Muscle of leg (tissue), 3 donors: ENCODE measurements at regions not wholly inside any gene's neighbourhood (a gene's known extent, or its start where the extent isn't known, plus 50 kb on each side); places are given as distances from the start of the nearest gene placed in this dataset.
"Not testable (repeated sequence)": the region's sequence is repeated elsewhere in the genome, so short reads cannot be mapped to it uniquely, and the experiment has no call there.

Experiments
- DNase-seq: peaks from one replicate; pipeline ENCODE4 v3.0.0; 2013
- H3K27ac ChIP-seq: one replicate; pipeline ENCODE4 v1.5.1; 2013; ENCODE audit warnings: mild to moderate bottlenecking, low read length, control low read depth
- H3K27me3 ChIP-seq: one replicate; pipeline ENCODE4 v1.6.1; 2013; ENCODE audit warnings: low read length; ENCODE audit not compliant: control insufficient read depth, insufficient read depth
- H3K36me3 ChIP-seq: one replicate; pipeline ENCODE4 v1.6.1; 2013; ENCODE audit warnings: low read length; ENCODE audit not compliant: control insufficient read depth, insufficient read depth
- H3K4me1 ChIP-seq: one replicate; pipeline ENCODE4 v1.6.1; 2013; ENCODE audit warnings: low read length; ENCODE audit not compliant: control insufficient read depth, insufficient read depth
- H3K4me3 ChIP-seq: one replicate; pipeline ENCODE4 v1.5.1; 2013; ENCODE audit warnings: low read length, control low read depth
- H3K9me3 ChIP-seq: replicated peaks from 2 replicates; pipeline ENCODE4 v1.6.1; 2013; ENCODE audit warnings: low read depth, low read length; ENCODE audit not compliant: control insufficient read depth
- WGBS: methylation state at CpG from one replicate; pipeline ENCODE4 v1.1.5; 2013; ENCODE audit warnings: missing lambda C conversion rate; ENCODE audit not compliant: insufficient coverage; 5-methylcytosine and 5-hydroxymethylcytosine counted together

- DNase-seq = no peak
- Histone ChIP-seq H3K36me3 (no peaks in the 10 kb centered on the region), H3K27ac (no peak overlapping the region), H3K27me3 (no peaks in the 10 kb centered on the region), H3K4me3 (no peak overlapping the region), H3K4me1 (no peaks in the 10 kb centered on the region), H3K9me3 (no peaks in the 10 kb centered on the region)
These were observed 194.0 kb downstream of the FAM181B start for GRCh38 chr11:82539669-82540068.

DNA sequence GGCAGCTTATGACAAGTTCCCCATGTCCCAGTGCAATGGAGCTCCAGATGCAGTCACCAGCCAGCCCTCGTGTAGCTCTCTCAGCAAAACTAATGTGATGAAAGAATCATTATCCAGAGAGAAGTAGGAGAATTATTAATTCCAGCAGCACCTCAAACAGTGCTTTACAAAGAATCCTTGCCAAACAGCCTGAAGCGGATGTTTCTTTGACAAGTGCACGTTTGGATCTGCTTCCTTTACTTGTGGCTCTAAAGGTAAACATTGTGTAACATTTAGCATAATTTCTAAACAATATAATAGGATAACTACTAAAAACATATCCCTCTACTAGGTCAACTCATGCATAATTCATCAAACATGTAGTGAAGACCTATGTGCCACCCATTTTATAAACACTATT, 197.0 kb downstream of the FAM181B start:
- H3K9me3 ChIP-seq = no peaks in the 10 kb centered on the region
- H3K27me3 ChIP-seq = no peaks in the 10 kb centered on the region
- no peak for DNase-seq
- H3K27ac ChIP-seq = no peak overlapping the region
- no CpG with 5 or more reads among the region's 3 CpGs for WGBS
- H3K4me3 ChIP-seq = no peak overlapping the region
- no peaks in the 10 kb centered on the region for H3K36me3 ChIP-seq
- no peaks in the 10 kb centered on the region for H3K4me1 ChIP-seq

- H3K27me3 ChIP-seq = no peaks in the 10 kb centered on the region
- H3K4me3 ChIP-seq = no peak overlapping the region
- no peaks in the 10 kb centered on the region for H3K4me1 ChIP-seq
- no peaks in the 10 kb centered on the region for H3K9me3 ChIP-seq
- H3K36me3 ChIP-seq = no peaks in the 10 kb centered on the region
- DNase-seq = no peak
- no peak overlapping the region for H3K27ac ChIP-seq
- WGBS = no CpG with 5 or more reads among the region's 7 CpGs
These were observed 199.9 kb downstream of the FAM181B start for GRCh38 chr11:82533628-82534327.

DNA sequence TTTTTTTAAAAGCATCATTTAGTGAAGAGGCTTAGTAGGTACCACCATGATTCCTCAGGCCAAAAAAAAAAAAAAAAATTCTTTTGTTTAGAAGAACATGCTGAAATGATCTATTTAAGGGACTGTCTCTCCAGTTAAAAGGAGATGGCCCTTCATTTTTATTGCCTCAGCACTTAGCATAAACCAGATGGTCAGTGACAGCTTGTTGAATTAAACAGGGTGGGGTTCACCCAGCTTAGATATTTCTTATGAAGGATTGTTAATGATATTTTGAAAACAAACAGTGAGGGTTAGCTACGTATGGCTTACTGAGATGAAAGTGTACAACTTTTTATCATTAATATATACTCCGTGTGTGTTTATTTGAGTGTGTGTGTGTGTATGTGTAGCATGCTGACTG, 203.7 kb downstream of the FAM181B start:
- no peak overlapping the region for H3K4me3 ChIP-seq
- no peak overlapping the region for H3K27ac ChIP-seq
- no peaks in the 10 kb centered on the region for H3K27me3 ChIP-seq
- H3K9me3 ChIP-seq = no peaks in the 10 kb centered on the region
- no CpG with 5 or more reads among the region's 2 CpGs for WGBS
- H3K4me1 ChIP-seq = no peaks in the 10 kb centered on the region
- no peaks in the 10 kb centered on the region for H3K36me3 ChIP-seq
- DNase-seq = no peak

DNA sequence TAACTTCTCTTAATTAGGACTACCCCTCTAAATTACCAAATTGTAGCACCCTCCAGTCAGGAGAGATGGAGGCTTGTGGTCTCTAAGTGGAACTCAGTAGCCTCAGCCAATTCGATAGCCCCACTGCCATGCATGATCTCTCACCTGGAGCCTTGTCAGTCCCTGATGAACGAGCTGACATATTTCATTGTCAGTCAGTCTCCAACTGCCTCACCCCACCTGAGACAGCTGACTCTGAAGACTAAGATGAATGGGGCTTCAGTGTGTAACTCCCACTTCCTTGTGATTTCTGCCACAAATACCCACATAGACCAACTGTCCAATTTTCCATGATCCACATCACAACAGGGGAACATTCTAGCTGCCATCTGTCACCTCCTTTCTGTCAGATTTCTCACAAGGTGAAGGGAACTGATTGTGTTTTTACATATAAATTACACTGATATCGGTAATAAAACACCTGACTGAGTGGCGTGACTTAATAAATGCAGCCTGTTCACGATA, 206.5 kb downstream of the FAM181B start:
- 68% methylated on average over 2 of the region's 5 CpGs for WGBS
- DNase-seq = no peak
- Histone ChIP-seq H3K4me3 (no peak overlapping the region), H3K27ac (no peak overlapping the region), H3K4me1 (no peaks in the 10 kb centered on the region), H3K27me3 (no peaks in the 10 kb centered on the region), H3K36me3 (no peaks in the 10 kb centered on the region), H3K9me3 (no peaks in the 10 kb centered on the region)

GRCh38 chr11:82523141-82523540, 210.5 kb downstream of the FAM181B start:
- no peak for DNase-seq
- H3K27ac ChIP-seq = no peak overlapping the region
- no peaks in the 10 kb centered on the region for H3K27me3 ChIP-seq
- no peaks in the 10 kb centered on the region for H3K9me3 ChIP-seq
- 37% methylated on average over 2 of the region's 4 CpGs for WGBS
- H3K4me1 ChIP-seq = no peaks in the 10 kb centered on the region
- no peaks in the 10 kb centered on the region for H3K36me3 ChIP-seq
- no peak overlapping the region for H3K4me3 ChIP-seq

DNA sequence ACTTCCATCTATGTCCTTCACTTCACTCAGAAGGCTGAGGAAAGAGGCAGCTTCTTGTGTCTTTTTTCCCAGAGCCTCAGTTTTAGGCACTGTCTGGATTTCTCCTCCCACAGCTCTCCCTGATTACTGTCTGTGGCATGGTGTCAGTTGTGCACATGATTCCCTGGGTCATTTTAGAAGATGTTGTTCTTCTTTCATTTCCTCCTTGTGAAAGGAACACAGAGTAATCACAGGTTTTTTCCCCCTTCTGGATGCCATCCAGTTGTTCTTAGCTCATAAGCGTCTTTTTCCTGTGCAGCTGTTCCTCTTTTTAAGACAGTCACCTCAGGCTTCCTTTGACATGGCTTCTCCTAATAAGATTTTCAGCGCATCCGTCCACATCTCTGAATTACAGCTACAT, 212.2 kb downstream of the FAM181B start:
- Histone ChIP-seq H3K27ac (no peak overlapping the region), H3K4me1 (no peaks in the 10 kb centered on the region)

GRCh38 chr11:82507288-82507687, 226.4 kb downstream of the FAM181B start:
- H3K4me3 ChIP-seq = no peak overlapping the region
- no peaks in the 10 kb centered on the region for H3K36me3 ChIP-seq
- no peaks in the 10 kb centered on the region for H3K4me1 ChIP-seq
- DNase-seq = no peak
- H3K27ac ChIP-seq = no peak overlapping the region
- H3K9me3 ChIP-seq = no peaks in the 10 kb centered on the region
- WGBS = no CpG with 5 or more reads among the region's 6 CpGs
- no peaks in the 10 kb centered on the region for H3K27me3 ChIP-seq

More for the DNA sequence above, 212.2 kb downstream of the FAM181B start:
- no peaks in the 10 kb centered on the region for H3K27me3 ChIP-seq
- no peak overlapping the region for H3K4me3 ChIP-seq
- no peaks in the 10 kb centered on the region for H3K9me3 ChIP-seq
- peak; percentile 68 for DNase-seq
- WGBS = 0% methylated on average over 1 of the region's 3 CpGs
- H3K36me3 ChIP-seq = no peaks in the 10 kb centered on the region

- no peaks in the 10 kb centered on the region for H3K9me3 ChIP-seq
- no CpG with 5 or more reads among the region's 3 CpGs for WGBS
- H3K27ac ChIP-seq = no peak overlapping the region
- no peaks in the 10 kb centered on the region for H3K36me3 ChIP-seq
- H3K27me3 ChIP-seq = no peaks in the 10 kb centered on the region
- no peaks in the 10 kb centered on the region for H3K4me1 ChIP-seq
- DNase-seq = no peak
- no peak overlapping the region for H3K4me3 ChIP-seq
These were observed 228.3 kb downstream of the FAM181B start for GRCh38 chr11:82505379-82505778.

DNA sequence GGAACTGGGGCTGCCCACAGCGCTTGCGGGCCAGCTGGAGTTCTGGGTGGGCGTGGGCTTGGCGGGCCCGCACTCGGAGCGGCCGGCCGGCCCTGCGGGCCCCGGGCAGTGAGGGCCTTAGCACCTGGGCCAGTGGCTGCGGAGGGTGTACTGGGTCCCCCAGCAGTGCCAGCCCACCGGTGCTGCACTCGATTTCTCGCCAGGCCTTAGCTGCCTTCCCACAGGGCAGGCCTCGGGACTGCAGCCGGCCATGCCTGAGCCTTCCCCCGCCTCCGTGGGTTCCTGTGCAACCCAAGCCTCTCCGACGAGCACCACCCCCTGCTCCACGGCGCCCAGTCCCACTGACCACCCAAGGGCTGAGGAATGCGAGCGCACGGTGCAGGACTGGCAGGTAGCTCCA, 232.5 kb downstream of the FAM181B start:
- not testable (repeated sequence) for H3K4me1 ChIP-seq, H3K36me3 ChIP-seq, H3K4me3 ChIP-seq, DNase-seq, H3K27me3 ChIP-seq, H3K27ac ChIP-seq, H3K9me3 ChIP-seq
- WGBS = 94% methylated on average over 21 of the region's 26 CpGs

- H3K36me3 ChIP-seq = no peaks in the 10 kb centered on the region
- H3K9me3 ChIP-seq = no peaks in the 10 kb centered on the region
- H3K27me3 ChIP-seq = no peaks in the 10 kb centered on the region
- no peak for DNase-seq
- WGBS = 44% methylated on average over 2 of the region's 3 CpGs
- H3K27ac ChIP-seq = no peak overlapping the region
- no peak overlapping the region for H3K4me3 ChIP-seq
- H3K4me1 ChIP-seq = no peaks in the 10 kb centered on the region
These were observed 238.7 kb downstream of the FAM181B start for GRCh38 chr11:82494988-82495432.
